GM06990 (cell line): ENCODE measurements at regions not wholly inside any gene's neighbourhood (a gene's known extent, or its start where the extent isn't known, plus 50 kb on each side); places are given as distances from the start of the nearest gene placed in this dataset.

ENCODE experiments used
- DNase-seq: peaks from one replicate; pipeline ENCODE4 v3.0.0-alpha.2; 2011; ENCODE audit not compliant: insufficient read length; ENCODE audit errors: extremely low read depth
- H3K27me3 ChIP-seq: replicated peaks from 2 replicates; pipeline ENCODE4 v1.6.0; 2011; ENCODE audit warnings: low read length; ENCODE audit not compliant: control insufficient read depth, insufficient read depth
- H3K36me3 ChIP-seq: 2 replicates; pipeline ENCODE4 v1.5.1; 2011; ENCODE audit warnings: low read length; ENCODE audit not compliant: control insufficient read depth, insufficient read depth
- H3K4me3 ChIP-seq: replicated peaks from 2 replicates; pipeline ENCODE4 v1.5.1; 2011; ENCODE audit warnings: low read depth, mild to moderate bottlenecking, control low read depth, low read length
- CTCF ChIP-seq: IDR thresholded peaks from 2 replicates; pipeline ENCODE4 v1.5.1; 2011; ENCODE audit warnings: low read length, control low read depth, mild to moderate bottlenecking, inconsistent platforms; ENCODE audit not compliant: insufficient read depth, poor library complexity, severe bottlenecking

- Histone ChIP-seq H3K36me3 (no peaks in the 10 kb centered on the region), H3K27me3 (no peaks in the 10 kb centered on the region), H3K4me3 (no peak overlapping the region)
- TF ChIP-seq CTCF: no peak
- DNase-seq: no peak
These were observed 368.6 kb upstream of the CDH4 start for GRCh38 chr20:60883496-60883895.

DNA sequence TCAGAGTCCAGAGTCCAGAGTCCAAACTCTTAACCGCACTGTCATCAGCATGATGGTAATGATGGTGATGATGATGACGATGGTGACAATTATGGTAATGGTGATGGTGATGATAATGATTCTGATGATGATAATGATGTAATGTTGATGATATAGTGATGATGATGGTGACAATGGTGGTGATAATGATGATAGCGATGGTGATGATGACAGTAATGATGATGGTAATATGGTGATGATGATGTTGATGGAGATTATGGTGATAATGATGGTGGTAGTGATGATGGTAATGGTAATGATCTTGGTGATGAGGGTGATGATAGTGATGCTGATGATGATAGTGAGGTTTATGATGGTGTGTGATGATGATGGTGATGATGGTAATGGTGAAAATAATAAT, 367.8 kb upstream of the CDH4 start:
- Histone ChIP-seq H3K36me3 (no peaks in the 10 kb centered on the region), H3K4me3 (no peak overlapping the region), H3K27me3 (no peaks in the 10 kb centered on the region)
- TF ChIP-seq CTCF: no peak
- no peak for DNase-seq

GRCh38 chr20:60888771-60889170, 363.3 kb upstream of the CDH4 start:
- Histone ChIP-seq H3K27me3 (no peaks in the 10 kb centered on the region), H3K36me3 (no peaks in the 10 kb centered on the region), H3K4me3 (no peak overlapping the region)
- no peak for DNase-seq
- no peak for TF ChIP-seq CTCF

- DNase-seq: no peak
- TF ChIP-seq CTCF: no peak
- Histone ChIP-seq H3K36me3 (no peaks in the 10 kb centered on the region), H3K27me3 (no peaks in the 10 kb centered on the region), H3K4me3 (no peak overlapping the region)
These were observed 359.8 kb upstream of the CDH4 start for GRCh38 chr20:60892095-60892813.

GRCh38 chr20:60894091-60894490, 358.0 kb upstream of the CDH4 start:
- Histone ChIP-seq H3K36me3 (no peaks in the 10 kb centered on the region), H3K27me3 (no peaks in the 10 kb centered on the region), H3K4me3 (no peak overlapping the region)
- no peak for DNase-seq
- no peak for TF ChIP-seq CTCF
